ENCODE measurements at regions not wholly inside any gene's neighbourhood (a gene's known extent, or its start where the extent isn't known, plus 50 kb on each side); places are given as distances from the start of the nearest gene placed in this dataset.

- Histone ChIP-seq H3K9me3 (ENCODE audit: severe bottlenecking) (no peaks in the 10 kb centered on the region), H3K27me3 (ENCODE audit: insufficient read depth, poor library complexity, severe bottlenecking) (no peaks in the 10 kb centered on the region), H3K4me1 (ENCODE audit: insufficient read depth, poor library complexity, severe bottlenecking) (peaks cover 30% of the 10 kb centered on the region), H3K36me3 (ENCODE audit: low read depth) (no peaks in the 10 kb centered on the region), H3K27ac (ENCODE audit: poor library complexity, severe bottlenecking) (peak overlapping the region; percentile 67), H3K4me3 (ENCODE audit: severe bottlenecking) (no peak overlapping the region)
- ATAC-seq (ENCODE audit: low read depth) (no peak), DNase-seq (ENCODE audit: low spot score) (no peak)
- TF ChIP-seq CTCF (IDR thresholded peaks at IDR 0.05; ENCODE audit: poor library complexity, severe bottlenecking), result no peak
Measured at GRCh38 chrX:109795682-109796081, 62.6 kb upstream of the ACSL4 start.

- Histone ChIP-seq H3K27ac (ENCODE audit: poor library complexity, severe bottlenecking) (peak overlapping the region; percentile 67), H3K36me3 (ENCODE audit: low read depth) (no peaks in the 10 kb centered on the region), H3K4me3 (ENCODE audit: severe bottlenecking) (no peak overlapping the region), H3K4me1 (ENCODE audit: insufficient read depth, poor library complexity, severe bottlenecking) (peaks cover 27% of the 10 kb centered on the region), H3K9me3 (ENCODE audit: severe bottlenecking) (no peaks in the 10 kb centered on the region), H3K27me3 (ENCODE audit: insufficient read depth, poor library complexity, severe bottlenecking) (no peaks in the 10 kb centered on the region)
- ATAC-seq (ENCODE audit: low read depth) (peak; percentile 39), DNase-seq (ENCODE audit: low spot score) (no peak)
- no peak for TF ChIP-seq CTCF (IDR thresholded peaks at IDR 0.05; ENCODE audit: poor library complexity, severe bottlenecking)
Measured at GRCh38 chrX:109797311-109797975, 64.4 kb upstream of the ACSL4 start.

GRCh38 chrX:109812236-109812635 is 79.2 kb upstream of the ACSL4 start:
- Histone ChIP-seq H3K36me3 (ENCODE audit: low read depth) (no peaks in the 10 kb centered on the region), H3K27me3 (ENCODE audit: insufficient read depth, poor library complexity, severe bottlenecking) (no peaks in the 10 kb centered on the region), H3K9me3 (ENCODE audit: severe bottlenecking) (no peaks in the 10 kb centered on the region), H3K4me3 (ENCODE audit: severe bottlenecking) (no peak overlapping the region), H3K4me1 (ENCODE audit: insufficient read depth, poor library complexity, severe bottlenecking) (no peaks in the 10 kb centered on the region), H3K27ac (ENCODE audit: poor library complexity, severe bottlenecking) (no peak overlapping the region)
- TF ChIP-seq CTCF (IDR thresholded peaks at IDR 0.05; ENCODE audit: poor library complexity, severe bottlenecking), result no peak
- ATAC-seq (ENCODE audit: low read depth), result no peak
- no peak for DNase-seq (ENCODE audit: low spot score)

GRCh38 chrX:109813236-109813635 is 80.2 kb upstream of the ACSL4 start:
- no peak for ATAC-seq (ENCODE audit: low read depth)
- no peak overlapping the region for H3K27ac ChIP-seq (ENCODE audit: poor library complexity, severe bottlenecking)
- no peak for TF ChIP-seq CTCF (IDR thresholded peaks at IDR 0.05; ENCODE audit: poor library complexity, severe bottlenecking)

DNA sequence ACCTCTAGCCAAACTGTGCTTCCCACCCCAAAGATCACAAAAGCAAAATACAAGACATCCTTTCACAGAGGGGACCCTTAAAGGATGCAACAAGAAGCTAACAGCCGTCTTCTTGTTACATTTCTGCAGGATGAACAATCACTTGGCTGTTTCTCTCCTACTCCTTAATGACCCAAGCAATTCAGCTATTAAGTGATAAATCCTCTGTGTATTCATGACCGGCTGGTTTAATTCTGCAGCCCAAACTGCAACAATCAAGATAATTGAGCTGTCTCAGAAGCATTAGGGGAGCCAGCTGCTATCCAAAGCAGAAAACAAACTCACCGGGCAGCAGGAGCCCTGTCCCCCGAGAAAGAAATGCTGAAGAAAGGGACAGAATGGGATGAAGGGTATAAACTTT is 85.9 kb upstream of the ACSL4 start:
- H3K4me1 ChIP-seq (ENCODE audit: insufficient read depth, poor library complexity, severe bottlenecking), result peaks cover 9% of the 10 kb centered on the region
- ATAC-seq (ENCODE audit: low read depth) (no peak), DNase-seq (ENCODE audit: low spot score) (no peak)
- H3K4me3 ChIP-seq (ENCODE audit: severe bottlenecking), result no peak overlapping the region
- no peak for TF ChIP-seq CTCF (IDR thresholded peaks at IDR 0.05; ENCODE audit: poor library complexity, severe bottlenecking)
- H3K27me3 ChIP-seq (ENCODE audit: insufficient read depth, poor library complexity, severe bottlenecking), result no peaks in the 10 kb centered on the region
- no peak overlapping the region for H3K27ac ChIP-seq (ENCODE audit: poor library complexity, severe bottlenecking)
- H3K36me3 ChIP-seq (ENCODE audit: low read depth), result no peaks in the 10 kb centered on the region
- H3K9me3 ChIP-seq (ENCODE audit: severe bottlenecking), result no peaks in the 10 kb centered on the region

More at GRCh38 chrX:109813236-109813635, 80.2 kb upstream of the ACSL4 start:
- Histone ChIP-seq H3K4me1 (ENCODE audit: insufficient read depth, poor library complexity, severe bottlenecking) (no peaks in the 10 kb centered on the region), H3K4me3 (ENCODE audit: severe bottlenecking) (no peak overlapping the region), H3K36me3 (ENCODE audit: low read depth) (no peaks in the 10 kb centered on the region), H3K27me3 (ENCODE audit: insufficient read depth, poor library complexity, severe bottlenecking) (no peaks in the 10 kb centered on the region), H3K9me3 (ENCODE audit: severe bottlenecking) (no peaks in the 10 kb centered on the region)
- no peak for DNase-seq (ENCODE audit: low spot score)
